ENCODE measurements at regions not wholly inside any gene's neighbourhood (a gene's known extent, or its start where the extent isn't known, plus 50 kb on each side); places are given as distances from the start of the nearest gene placed in this dataset.

DNA sequence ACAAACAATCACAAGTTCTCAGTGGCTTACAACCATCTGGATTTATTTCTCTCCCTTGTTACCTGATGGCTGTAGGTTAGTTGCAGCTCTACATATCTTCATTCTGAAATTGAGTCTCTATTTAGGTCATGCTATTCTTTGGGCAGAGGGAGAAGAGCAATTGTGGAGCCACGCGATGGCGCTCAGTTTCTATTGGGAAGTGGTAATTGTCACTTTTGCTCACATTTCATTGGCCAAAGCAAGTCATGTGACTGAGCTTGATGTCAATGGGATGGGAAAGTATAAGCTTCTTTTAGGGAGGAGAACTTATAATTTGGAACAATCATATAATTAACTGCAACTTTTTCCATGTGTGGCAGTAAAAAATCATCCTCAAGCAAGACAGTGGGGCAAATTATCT is 166.5 kb downstream of the LMO4 start:
- TF ChIP-seq, protein P1, sequence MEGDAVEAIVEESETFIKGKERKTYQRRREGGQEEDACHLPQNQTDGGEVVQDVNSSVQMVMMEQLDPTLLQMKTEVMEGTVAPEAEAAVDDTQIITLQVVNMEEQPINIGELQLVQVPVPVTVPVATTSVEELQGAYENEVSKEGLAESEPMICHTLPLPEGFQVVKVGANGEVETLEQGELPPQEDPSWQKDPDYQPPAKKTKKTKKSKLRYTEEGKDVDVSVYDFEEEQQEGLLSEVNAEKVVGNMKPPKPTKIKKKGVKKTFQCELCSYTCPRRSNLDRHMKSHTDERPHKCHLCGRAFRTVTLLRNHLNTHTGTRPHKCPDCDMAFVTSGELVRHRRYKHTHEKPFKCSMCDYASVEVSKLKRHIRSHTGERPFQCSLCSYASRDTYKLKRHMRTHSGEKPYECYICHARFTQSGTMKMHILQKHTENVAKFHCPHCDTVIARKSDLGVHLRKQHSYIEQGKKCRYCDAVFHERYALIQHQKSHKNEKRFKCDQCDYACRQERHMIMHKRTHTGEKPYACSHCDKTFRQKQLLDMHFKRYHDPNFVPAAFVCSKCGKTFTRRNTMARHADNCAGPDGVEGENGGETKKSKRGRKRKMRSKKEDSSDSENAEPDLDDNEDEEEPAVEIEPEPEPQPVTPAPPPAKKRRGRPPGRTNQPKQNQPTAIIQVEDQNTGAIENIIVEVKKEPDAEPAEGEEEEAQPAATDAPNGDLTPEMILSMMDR (conservative IDR thresholded peaks at IDR 0.05; ENCODE audit: low read length): peak; percentile 59
- TF ChIP-seq EZH2phosphoT487 (IDR thresholded peaks at IDR 0.05; ENCODE audit: borderline replicate concordance, low read depth, low read length): no peak

All from OCI-LY7 (cell line).